ENCODE measurements at regions not wholly inside any gene's neighbourhood (a gene's known extent, or its start where the extent isn't known, plus 50 kb on each side); places are given as distances from the start of the nearest gene placed in this dataset.

DNA sequence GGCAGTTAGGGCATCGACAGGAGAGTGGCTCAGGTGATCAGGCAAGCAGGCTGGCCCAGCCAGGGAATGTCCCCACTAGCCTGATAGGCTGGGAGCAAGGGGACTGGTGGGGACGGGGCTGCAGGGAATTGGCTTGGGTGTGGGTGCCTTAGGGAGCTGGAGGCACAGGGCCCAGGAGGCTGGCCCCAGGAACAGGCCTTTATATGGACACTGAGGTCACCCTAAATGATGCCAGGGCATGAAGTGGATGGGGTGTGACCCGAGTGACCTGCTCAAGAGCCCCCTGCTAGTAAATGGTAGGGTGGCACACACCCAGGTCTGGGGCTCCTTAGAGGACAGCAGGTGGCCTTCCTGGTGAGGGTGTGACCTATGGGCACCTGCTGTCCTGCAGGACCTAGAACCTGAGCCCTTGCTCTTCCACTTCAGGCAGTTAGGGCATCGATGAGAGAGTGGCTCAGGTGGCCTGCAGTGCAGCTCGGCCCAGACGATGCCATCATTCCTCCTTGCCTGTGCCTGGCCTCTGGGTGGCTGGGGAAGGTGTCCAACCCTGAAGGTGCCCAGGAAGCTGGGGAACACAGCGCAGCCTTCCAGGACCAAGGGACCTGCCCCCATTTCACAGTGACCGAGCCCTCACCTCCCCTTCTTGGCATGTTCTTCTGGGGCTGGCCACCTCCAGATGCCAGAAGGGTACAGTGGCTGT is 51.7 kb upstream of the LEP start:
- Histone ChIP-seq H3K4me1 (ENCODE audit: insufficient read depth, poor library complexity, severe bottlenecking) (no peaks in the 10 kb centered on the region), H3K27ac (ENCODE audit: poor library complexity, severe bottlenecking) (no peak overlapping the region), H3K9me3 (ENCODE audit: severe bottlenecking) (no peaks in the 10 kb centered on the region), H3K36me3 (ENCODE audit: low read depth) (no peaks in the 10 kb centered on the region), H3K4me3 (ENCODE audit: severe bottlenecking) (no peak overlapping the region), H3K27me3 (ENCODE audit: insufficient read depth, poor library complexity, severe bottlenecking) (peaks cover 11% of the 10 kb centered on the region)
- DNase-seq (ENCODE audit: low spot score) (peak; percentile 30), ATAC-seq (ENCODE audit: low read depth) (no peak)
- TF ChIP-seq CTCF (IDR thresholded peaks at IDR 0.05; ENCODE audit: poor library complexity, severe bottlenecking): no peak

GRCh38 chr7:128190051-128190647 is 50.9 kb upstream of the LEP start:
- ATAC-seq (ENCODE audit: low read depth): peak; percentile 42; the same call in 1 of the 3 replicates
- H3K27ac ChIP-seq (ENCODE audit: poor library complexity, severe bottlenecking): no peak overlapping the region
- H3K9me3 ChIP-seq (ENCODE audit: severe bottlenecking): peaks cover 3% of the 10 kb centered on the region
- no peaks in the 10 kb centered on the region for H3K36me3 ChIP-seq (ENCODE audit: low read depth)
- peak; percentile 11 for DNase-seq (ENCODE audit: low spot score)
- no peak overlapping the region for H3K4me3 ChIP-seq (ENCODE audit: severe bottlenecking)
- TF ChIP-seq CTCF (IDR thresholded peaks at IDR 0.05; ENCODE audit: poor library complexity, severe bottlenecking): no peak
- H3K4me1 ChIP-seq (ENCODE audit: insufficient read depth, poor library complexity, severe bottlenecking): no peaks in the 10 kb centered on the region
- H3K27me3 ChIP-seq (ENCODE audit: insufficient read depth, poor library complexity, severe bottlenecking): peaks cover 8% of the 10 kb centered on the region

GRCh38 chr7:128191136-128191844 is 49.8 kb upstream of the LEP start:
- TF ChIP-seq CTCF (IDR thresholded peaks at IDR 0.05; ENCODE audit: poor library complexity, severe bottlenecking): no peak
- peak; percentile 6 for DNase-seq (ENCODE audit: low spot score)
- peaks cover 5% of the 10 kb centered on the region for H3K9me3 ChIP-seq (ENCODE audit: severe bottlenecking)
- H3K4me1 ChIP-seq (ENCODE audit: insufficient read depth, poor library complexity, severe bottlenecking): no peaks in the 10 kb centered on the region
- no peak overlapping the region for H3K27ac ChIP-seq (ENCODE audit: poor library complexity, severe bottlenecking)
- no peak overlapping the region for H3K4me3 ChIP-seq (ENCODE audit: severe bottlenecking)
- H3K36me3 ChIP-seq (ENCODE audit: low read depth): no peaks in the 10 kb centered on the region
- peaks cover 7% of the 10 kb centered on the region for H3K27me3 ChIP-seq (ENCODE audit: insufficient read depth, poor library complexity, severe bottlenecking)
- ATAC-seq (ENCODE audit: low read depth): no peak
